Caco-2 (cell line): ENCODE measurements at regions not wholly inside any gene's neighbourhood (a gene's known extent, or its start where the extent isn't known, plus 50 kb on each side); places are given as distances from the start of the nearest gene placed in this dataset.

Source experiments
- BruUV-seq: library from RNA; stranded (reverse); fragments of 400-500 nt; replicated peaks from 2 replicates; lab custom pipeline; 2021; lab: Mats Ljungman, UMichigan
- CTCF ChIA-PET: fragments of 300-600 bp; sonication (Branson Sonifier 250); formaldehyde crosslinking; loops from one replicate; lab custom pipeline; 2022; ENCODE audit warnings: antibody characterized with exemption; lab: Charles Lee
- POLR2A ChIA-PET: fragments of 300-600 bp; sonication (Branson Sonifier 250); formaldehyde crosslinking; loops from one replicate; lab custom pipeline; 2022; ENCODE audit warnings: antibody characterized with exemption; lab: Charles Lee
- DNase-seq, 2 experiments: peaks; one replicate each; pipeline versions ENCODE4 v3.0.0 to v3.0.0-alpha.2; 2020 to 2022
- H3K27me3 ChIP-seq: replicated peaks from 2 replicates; pipeline ENCODE4 v1.6.0; 2011; ENCODE audit warnings: low read length; ENCODE audit not compliant: control insufficient read depth, insufficient read depth
- H3K36me3 ChIP-seq: 2 replicates; pipeline ENCODE4 v1.5.1; 2011; ENCODE audit warnings: low read length; ENCODE audit not compliant: control insufficient read depth, insufficient read depth
- H3K4me1 ChIP-seq: fragments of 250-450 bp; sonication (Bioruptor Pico); 2 replicates; pipeline ENCODE4 v1.5.1; 2020; ENCODE audit warnings: mild to moderate bottlenecking
- H3K4me3 ChIP-seq: 2 replicates; pipeline ENCODE4 v1.5.1; 2011; ENCODE audit warnings: low read depth, mild to moderate bottlenecking, control low read depth, low read length
- H3K9me3 ChIP-seq: fragments of 250-450 bp; sonication (Bioruptor Pico); 2 replicates; pipeline ENCODE4 v1.5.1; 2020; ENCODE audit warnings: mild to moderate bottlenecking, moderate library complexity
- H3K27ac Mint-ChIP-seq: one replicate; pipeline ENCODE4 v1.8.0; 2022; ENCODE audit warnings: mixed read lengths; ENCODE audit not compliant: unreplicated experiment
- H3K27me3 Mint-ChIP-seq: one replicate; pipeline ENCODE4 v1.8.0; 2022; ENCODE audit warnings: mixed read lengths; ENCODE audit not compliant: insufficient read depth, unreplicated experiment
- H3K36me3 Mint-ChIP-seq: one replicate; pipeline ENCODE4 v1.8.0; 2022; ENCODE audit warnings: mild to moderate bottlenecking, mixed read lengths; ENCODE audit not compliant: insufficient read depth, unreplicated experiment
- H3K4me1 Mint-ChIP-seq: one replicate; pipeline ENCODE4 v1.8.0; 2022; ENCODE audit warnings: low read depth, mixed read lengths; ENCODE audit not compliant: unreplicated experiment
- H3K4me3 Mint-ChIP-seq: one replicate; pipeline ENCODE4 v1.8.0; 2022; ENCODE audit warnings: mild to moderate bottlenecking, moderate library complexity, mixed read lengths; ENCODE audit not compliant: unreplicated experiment
- H3K9me3 Mint-ChIP-seq: one replicate; pipeline ENCODE4 v1.8.0; 2022; ENCODE audit warnings: mixed read lengths; ENCODE audit not compliant: unreplicated experiment
- intact Hi-C: fragments of 100-400 bp; cut with micrococcal nuclease; formaldehyde crosslinking; loops from one replicate; pipeline ENCODE4 v1.10.0; 2022; ENCODE audit not compliant: unreplicated experiment
- TF ChIP-seq, protein P1 (sequence below), 2 experiments: fragments of 200-600 bp in 1 of 2; IDR thresholded peaks; 1 replicate in 1 of 2; 2 replicates in 1 of 2; pipeline versions ENCODE4 v1.5.1 to v1.8.0; 2011 to 2022; ENCODE audit warnings: antibody characterized with exemption in 1 of 2, control low read depth in 1 of 2, inconsistent platforms in 1 of 2, low read depth in 1 of 2, low read length in 1 of 2, mild to moderate bottlenecking in 1 of 2, moderate library complexity in 1 of 2; ENCODE audit not compliant: insufficient read depth in 1 of 2, severe bottlenecking in 1 of 2, unreplicated experiment in 1 of 2

DNA sequence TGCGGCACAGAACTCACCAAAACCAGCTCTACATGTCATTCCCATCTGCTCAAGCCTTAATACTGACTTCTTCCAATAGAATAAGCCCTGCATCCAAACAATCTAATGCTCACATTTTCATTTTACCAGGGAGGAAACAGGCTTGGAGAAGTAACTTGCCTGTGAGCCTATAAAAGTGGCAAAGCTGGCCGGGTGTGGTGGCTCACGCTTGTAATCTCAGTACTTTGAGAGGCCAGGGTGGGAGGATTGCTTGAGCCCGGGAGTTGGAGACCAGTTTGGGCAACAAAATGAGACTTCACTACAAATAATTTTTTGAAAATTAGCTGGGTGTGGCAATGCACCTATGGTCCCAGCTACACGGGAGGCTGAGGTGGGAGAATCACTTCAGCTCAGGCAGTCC, 133.7 kb downstream of the LY86 start:
- H3K4me3 Mint-ChIP-seq: no peak overlapping the region
- DNase-seq: no peak
- intact Hi-C loops: loop anchor here (5.0 to 10.0 kb wide), 4 partner anchors 193 to 540 kb away; no protein-coding TSS in a partner anchor

DNA sequence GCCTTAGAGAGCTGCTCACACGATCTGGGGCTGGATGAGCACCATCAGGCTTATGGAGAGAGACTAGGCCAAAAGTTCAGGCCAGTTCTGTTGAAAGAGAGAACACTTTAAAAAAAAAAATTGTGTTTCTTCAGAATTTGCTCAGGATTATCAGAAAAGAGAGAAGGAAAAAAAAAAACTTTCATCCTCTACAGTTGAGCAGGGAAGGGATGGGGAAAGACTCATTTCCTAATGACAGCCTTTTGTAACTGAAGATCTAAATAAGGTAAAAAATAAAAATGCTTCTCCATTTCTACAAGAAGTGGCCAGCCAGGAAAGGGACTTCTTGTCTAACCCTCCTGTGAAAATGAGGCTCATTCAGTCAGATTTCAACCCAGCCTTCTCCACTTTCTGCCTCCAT, 134.8 kb downstream of the LY86 start:
- Mint-ChIP-seq H3K4me3 (no peak overlapping the region), H3K27me3 (no peaks in the 10 kb centered on the region), H3K4me1 (peaks cover 30% of the 10 kb centered on the region), H3K9me3 (no peaks in the 10 kb centered on the region), H3K36me3 (no peaks in the 10 kb centered on the region), H3K27ac (peak overlapping the region; percentile 85)
- DNase-seq: no peak
- TF ChIP-seq, protein P1, sequence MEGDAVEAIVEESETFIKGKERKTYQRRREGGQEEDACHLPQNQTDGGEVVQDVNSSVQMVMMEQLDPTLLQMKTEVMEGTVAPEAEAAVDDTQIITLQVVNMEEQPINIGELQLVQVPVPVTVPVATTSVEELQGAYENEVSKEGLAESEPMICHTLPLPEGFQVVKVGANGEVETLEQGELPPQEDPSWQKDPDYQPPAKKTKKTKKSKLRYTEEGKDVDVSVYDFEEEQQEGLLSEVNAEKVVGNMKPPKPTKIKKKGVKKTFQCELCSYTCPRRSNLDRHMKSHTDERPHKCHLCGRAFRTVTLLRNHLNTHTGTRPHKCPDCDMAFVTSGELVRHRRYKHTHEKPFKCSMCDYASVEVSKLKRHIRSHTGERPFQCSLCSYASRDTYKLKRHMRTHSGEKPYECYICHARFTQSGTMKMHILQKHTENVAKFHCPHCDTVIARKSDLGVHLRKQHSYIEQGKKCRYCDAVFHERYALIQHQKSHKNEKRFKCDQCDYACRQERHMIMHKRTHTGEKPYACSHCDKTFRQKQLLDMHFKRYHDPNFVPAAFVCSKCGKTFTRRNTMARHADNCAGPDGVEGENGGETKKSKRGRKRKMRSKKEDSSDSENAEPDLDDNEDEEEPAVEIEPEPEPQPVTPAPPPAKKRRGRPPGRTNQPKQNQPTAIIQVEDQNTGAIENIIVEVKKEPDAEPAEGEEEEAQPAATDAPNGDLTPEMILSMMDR (IDR thresholded peaks at IDR 0.05; ENCODE audit: insufficient read depth in 1 of 2, low read depth in 1 of 2, low read length in 1 of 2, severe bottlenecking in 1 of 2, unreplicated experiment in 1 of 2): no peak
- Histone ChIP-seq H3K4me1 (peaks cover 22% of the 10 kb centered on the region), H3K36me3 (no peaks in the 10 kb centered on the region), H3K9me3 (no peaks in the 10 kb centered on the region), H3K4me3 (no peak overlapping the region), H3K27me3 (no peaks in the 10 kb centered on the region)
- ChIA-PET CTCF (interaction anchor here (0.8 to 1.7 kb wide), 5 partner anchors 11 to 516 kb away, joined by 3 to 6 read pairs (median 6); no protein-coding TSS in a partner anchor), POLR2A (no interaction called here)
- BruUV-seq: no TSS peak
- intact Hi-C loops: loop anchor here (5.0 to 10.0 kb wide), 4 partner anchors 191 to 539 kb away; no protein-coding TSS in a partner anchor

More for the DNA sequence above, 133.7 kb downstream of the LY86 start:
- no peaks in the 10 kb centered on the region for H3K27me3 ChIP-seq
- H3K4me1 Mint-ChIP-seq: peaks cover 30% of the 10 kb centered on the region
- no peaks in the 10 kb centered on the region for H3K36me3 ChIP-seq
- H3K4me1 ChIP-seq: peaks cover 22% of the 10 kb centered on the region
- ChIA-PET POLR2A (no interaction called here), CTCF (interaction anchor here (0.6 to 1.7 kb wide), 3 partner anchors 9 to 385 kb away, joined by 3 to 4 read pairs (median 3); no protein-coding TSS in a partner anchor)
- H3K36me3 Mint-ChIP-seq: no peaks in the 10 kb centered on the region
- H3K27ac Mint-ChIP-seq: no peak overlapping the region
- TF ChIP-seq, protein P1 (IDR thresholded peaks at IDR 0.05; ENCODE audit: insufficient read depth in 1 of 2, low read depth in 1 of 2, low read length in 1 of 2, severe bottlenecking in 1 of 2, unreplicated experiment in 1 of 2): no peak
- no peaks in the 10 kb centered on the region for H3K9me3 ChIP-seq
- H3K9me3 Mint-ChIP-seq: no peaks in the 10 kb centered on the region
- BruUV-seq: no TSS peak
- no peaks in the 10 kb centered on the region for H3K27me3 Mint-ChIP-seq
- H3K4me3 ChIP-seq: no peak overlapping the region

DNA sequence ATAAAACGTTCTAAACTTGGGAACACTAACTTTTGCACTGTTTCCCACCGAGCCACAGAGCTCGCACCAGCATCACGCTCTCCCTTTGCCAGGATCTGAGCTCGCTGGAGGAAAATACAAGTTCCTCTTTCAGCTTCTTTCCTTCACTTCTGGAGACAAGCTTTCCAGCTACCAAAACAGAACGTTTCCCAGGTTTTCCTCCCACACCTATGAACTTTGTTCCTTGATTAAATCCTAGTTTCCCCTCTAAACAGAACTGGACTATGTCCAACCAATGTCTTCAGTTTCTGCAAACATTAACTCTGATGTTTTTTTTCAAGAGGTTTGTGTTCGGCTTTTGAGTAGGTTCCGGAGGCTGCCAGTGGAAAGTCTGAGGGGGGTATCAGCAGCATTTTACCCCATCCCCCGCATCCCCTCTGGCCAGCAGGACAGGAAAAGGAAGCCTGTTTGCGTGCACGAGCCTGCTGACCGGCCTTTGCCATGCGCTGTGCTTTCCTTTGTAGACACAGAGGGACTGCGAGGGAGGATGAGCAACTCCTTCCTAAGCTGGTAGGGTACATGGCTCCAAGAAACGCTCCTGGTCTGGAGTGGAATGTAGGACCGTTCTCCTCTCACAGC, 135.5 kb downstream of the LY86 start:
- Histone ChIP-seq H3K4me3 (peak overlapping the region; percentile 34), H3K27me3 (no peaks in the 10 kb centered on the region), H3K9me3 (no peaks in the 10 kb centered on the region), H3K36me3 (no peaks in the 10 kb centered on the region), H3K4me1 (peaks cover 22% of the 10 kb centered on the region)
- Mint-ChIP-seq H3K9me3 (no peaks in the 10 kb centered on the region), H3K4me3 (peak overlapping the region; percentile 74), H3K27me3 (no peaks in the 10 kb centered on the region), H3K4me1 (peaks cover 30% of the 10 kb centered on the region), H3K36me3 (no peaks in the 10 kb centered on the region), H3K27ac (peak overlapping the region; percentile 85)
- ChIA-PET CTCF (interaction anchor here (0.8 to 1.7 kb wide), 6 partner anchors 12 to 518 kb away, joined by 3 to 6 read pairs (median 6); no protein-coding TSS in a partner anchor), POLR2A (no interaction called here)
- TF ChIP-seq, protein P1 (IDR thresholded peaks at IDR 0.05; ENCODE audit: insufficient read depth in 1 of 2, low read depth in 1 of 2, low read length in 1 of 2, severe bottlenecking in 1 of 2, unreplicated experiment in 1 of 2): no peak
- intact Hi-C loops: loop anchor here (1.0 to 10.0 kb wide), 6 partner anchors 47 to 538 kb away; no protein-coding TSS in a partner anchor
- no TSS peak for BruUV-seq
- DNase-seq: peak; percentile 55 to 73
